HUES64 (cell line): ENCODE measurements at regions not wholly inside any gene's neighbourhood (a gene's known extent, or its start where the extent isn't known, plus 50 kb on each side); places are given as distances from the start of the nearest gene placed in this dataset.
"Not testable (repeated sequence)": the region's sequence is repeated elsewhere in the genome, so short reads cannot be mapped to it uniquely, and the experiment has no call there.

Source experiments
- H3K27ac ChIP-seq: 2 replicates; pipeline ENCODE4 v1.7.0; 2013; ENCODE audit warnings: low read depth, low read length, inconsistent platforms
- H3K27me3 ChIP-seq: 2 replicates; pipeline ENCODE4 v1.6.1; 2013; ENCODE audit warnings: mild to moderate bottlenecking, low read length; ENCODE audit not compliant: insufficient read depth
- H3K36me3 ChIP-seq: 2 replicates; pipeline ENCODE4 v1.6.1; 2013; ENCODE audit warnings: mild to moderate bottlenecking, low read length; ENCODE audit not compliant: insufficient read depth
- H3K4me1 ChIP-seq: 2 replicates; pipeline ENCODE4 v1.6.1; 2013; ENCODE audit warnings: mild to moderate bottlenecking, low read length, moderate library complexity; ENCODE audit not compliant: insufficient read depth
- H3K4me3 ChIP-seq: 2 replicates; pipeline ENCODE4 v1.5.1; 2013; ENCODE audit warnings: mild to moderate bottlenecking, low read length, moderate library complexity
- H3K9ac ChIP-seq: 2 replicates; pipeline ENCODE4 v1.6.1; 2013; ENCODE audit warnings: mild to moderate bottlenecking, low read depth, low read length
- H3K9me3 ChIP-seq: 2 replicates; pipeline ENCODE4 v1.6.1; 2013; ENCODE audit warnings: low read depth, low read length; ENCODE audit not compliant: insufficient read depth
- WGBS: fragments of 150-250, 120-280 bp; methylation state at CpG from one replicate; pipeline ENCODE4 v1.1.7; 2013; ENCODE audit warnings: missing lambda C conversion rate; 5-methylcytosine and 5-hydroxymethylcytosine counted together

DNA sequence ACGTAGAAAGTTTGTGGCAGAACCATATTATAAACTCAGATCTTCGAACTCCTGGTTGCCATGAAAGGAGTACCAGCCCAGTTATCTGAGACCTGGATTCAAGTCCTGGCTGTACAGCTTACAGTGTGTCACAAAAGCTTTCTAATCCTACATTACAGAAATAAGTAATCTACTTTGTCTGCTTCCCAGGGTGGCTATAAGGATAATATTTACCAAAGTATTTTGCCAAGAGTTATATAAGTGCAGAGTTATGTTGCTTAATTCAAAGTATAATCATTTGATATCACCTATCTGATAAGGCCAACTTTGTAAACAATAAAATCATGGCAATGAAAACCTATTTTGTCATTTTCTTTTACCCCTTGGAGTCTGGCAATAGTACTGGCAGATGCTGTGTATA lies 381.6 kb downstream of the NDFIP2 start:
- no peak overlapping the region for H3K27ac ChIP-seq
- no peaks in the 10 kb centered on the region for H3K27me3 ChIP-seq
- WGBS: 92% methylated on average over 2 of the region's 2 CpGs
- no peak overlapping the region for H3K9ac ChIP-seq
- H3K9me3 ChIP-seq: no peaks in the 10 kb centered on the region
- H3K4me3 ChIP-seq: no peak overlapping the region
- no peaks in the 10 kb centered on the region; the same call in 1 of the 2 replicates for H3K4me1 ChIP-seq
- no peaks in the 10 kb centered on the region for H3K36me3 ChIP-seq

DNA sequence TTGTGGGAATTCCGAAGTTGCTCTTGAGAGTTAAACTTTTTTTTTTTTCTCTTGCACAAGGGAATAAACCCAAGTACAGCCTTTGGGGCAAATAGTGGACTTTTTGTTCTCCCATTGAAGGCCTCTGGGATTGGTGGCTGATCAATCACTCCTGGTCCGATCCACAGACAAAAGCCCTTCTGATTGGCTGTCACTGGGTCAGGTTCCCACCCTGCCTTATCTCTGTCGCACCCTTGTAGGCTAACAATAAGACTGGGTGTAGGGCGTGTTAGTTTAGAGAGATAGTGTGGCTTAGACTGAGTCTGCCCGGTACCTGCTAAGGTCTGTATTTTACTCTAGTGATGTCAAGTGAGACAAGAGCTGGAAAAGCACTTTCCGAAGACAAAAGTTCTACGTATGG lies 380.8 kb downstream of the NDFIP2 start:
- no peaks in the 10 kb centered on the region; the same call in 1 of the 2 replicates for H3K4me1 ChIP-seq
- no peak overlapping the region for H3K4me3 ChIP-seq
- H3K9me3 ChIP-seq: no peaks in the 10 kb centered on the region
- no peak overlapping the region for H3K27ac ChIP-seq
- no peaks in the 10 kb centered on the region for H3K27me3 ChIP-seq
- no peak overlapping the region for H3K9ac ChIP-seq
- no peaks in the 10 kb centered on the region for H3K36me3 ChIP-seq
- 92% methylated on average over 7 of the region's 7 CpGs for WGBS

DNA sequence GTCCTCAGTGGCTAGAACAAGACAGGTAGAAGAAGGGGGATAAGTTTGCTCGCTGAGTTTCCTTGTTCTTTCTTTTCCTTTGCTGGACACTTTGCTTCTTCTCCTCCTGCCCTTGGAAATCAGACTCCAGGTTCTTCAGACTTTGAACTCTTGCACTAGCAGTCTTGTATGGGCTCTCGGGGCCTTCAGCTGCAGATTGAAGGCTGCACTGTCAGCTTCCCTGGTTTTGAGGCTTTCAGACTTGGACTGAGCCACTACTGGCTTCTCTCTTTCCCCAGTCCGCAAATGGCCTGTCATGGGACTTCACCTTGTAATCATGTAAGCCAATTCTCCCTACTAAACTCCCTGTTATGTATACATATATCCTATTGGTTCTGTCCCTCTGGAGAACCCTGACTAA lies 379.8 kb downstream of the NDFIP2 start:
- Histone ChIP-seq H3K9ac (no peak overlapping the region), H3K9me3 (no peaks in the 10 kb centered on the region), H3K36me3 (no peaks in the 10 kb centered on the region), H3K27me3 (no peaks in the 10 kb centered on the region), H3K4me3 (no peak overlapping the region), H3K4me1 (no peaks in the 10 kb centered on the region; the same call in 1 of the 2 replicates), H3K27ac (no peak overlapping the region)
- 95% methylated on average over 3 of the region's 3 CpGs for WGBS

- Histone ChIP-seq H3K36me3 (no peaks in the 10 kb centered on the region), H3K4me1 (no peaks in the 10 kb centered on the region; the same call in 1 of the 2 replicates), H3K27me3 (no peaks in the 10 kb centered on the region), H3K4me3 (no peak overlapping the region), H3K9ac (no peak overlapping the region), H3K27ac (no peak overlapping the region), H3K9me3 (no peaks in the 10 kb centered on the region)
- WGBS: 97% methylated on average over 3 of the region's 3 CpGs
Observed at GRCh38 chr13:79859756-79860155, 378.8 kb downstream of the NDFIP2 start.

DNA sequence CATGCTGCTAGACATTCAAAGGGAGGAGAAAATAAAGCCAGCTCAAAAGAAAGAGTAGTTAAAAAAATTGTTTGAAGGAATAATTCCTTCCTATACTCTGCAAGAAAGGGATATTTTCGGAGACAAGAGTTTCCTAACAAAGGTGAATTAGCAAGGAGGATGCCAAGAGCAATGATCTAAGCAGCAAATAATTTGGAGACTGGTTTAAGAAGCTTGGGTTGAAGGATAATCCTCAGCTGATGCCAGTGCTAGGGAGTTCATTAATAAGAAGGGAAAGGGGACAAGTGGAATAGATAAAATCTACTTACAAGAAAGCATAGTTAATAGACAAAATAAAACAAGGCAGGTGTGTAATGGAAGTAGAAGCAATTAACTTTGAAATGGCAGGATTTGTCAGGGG lies 372.3 kb downstream of the NDFIP2 start:
- Histone ChIP-seq H3K9ac (no peak overlapping the region), H3K36me3 (no peaks in the 10 kb centered on the region), H3K9me3 (no peaks in the 10 kb centered on the region), H3K27ac (no peak overlapping the region), H3K4me1 (peaks cover 8% of the 10 kb centered on the region; the same call in 1 of the 2 replicates), H3K4me3 (no peak overlapping the region), H3K27me3 (no peaks in the 10 kb centered on the region)
- 73% methylated on average over 1 of the region's 1 CpG for WGBS

DNA sequence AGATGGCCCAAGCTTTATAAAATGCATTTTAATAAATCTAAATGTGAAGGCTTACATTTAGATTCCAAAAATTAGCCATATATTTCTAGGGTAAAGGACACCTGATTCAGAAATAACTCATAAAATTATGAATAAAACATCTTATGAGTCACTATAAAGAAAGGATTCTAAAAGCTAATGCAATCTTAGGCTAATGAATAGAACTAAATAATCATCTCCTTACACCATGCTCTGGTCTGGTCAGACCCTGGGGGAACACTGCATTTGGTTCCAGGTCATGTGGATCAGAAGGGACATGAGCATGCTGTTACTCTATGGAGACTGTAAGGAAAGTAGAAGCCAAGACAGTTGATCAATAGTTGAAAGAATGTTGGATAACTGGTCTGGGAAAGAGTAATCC lies 370.4 kb downstream of the NDFIP2 start:
- peaks cover 13% of the 10 kb centered on the region for H3K4me1 ChIP-seq
- H3K9me3 ChIP-seq: no peaks in the 10 kb centered on the region
- no peak overlapping the region for H3K27ac ChIP-seq
- no peak overlapping the region for H3K4me3 ChIP-seq
- H3K36me3 ChIP-seq: no peaks in the 10 kb centered on the region
- no peak overlapping the region for H3K9ac ChIP-seq
- H3K27me3 ChIP-seq: no peaks in the 10 kb centered on the region

GRCh38 chr13:79847882-79848592 lies 367.1 kb downstream of the NDFIP2 start:
- Histone ChIP-seq H3K27me3 (no peaks in the 10 kb centered on the region), H3K27ac (no peak overlapping the region), H3K4me3 (no peak overlapping the region), H3K4me1 (peaks cover 7% of the 10 kb centered on the region), H3K9ac (no peak overlapping the region), H3K36me3 (no peaks in the 10 kb centered on the region), H3K9me3 (no peaks in the 10 kb centered on the region)
- WGBS: 74% methylated on average over 5 of the region's 5 CpGs

GRCh38 chr13:79846386-79846785 lies 365.4 kb downstream of the NDFIP2 start:
- H3K27me3 ChIP-seq: no peaks in the 10 kb centered on the region
- H3K4me1 ChIP-seq: peaks cover 5% of the 10 kb centered on the region; the same call in 1 of the 2 replicates
- no peaks in the 10 kb centered on the region for H3K9me3 ChIP-seq
- no peaks in the 10 kb centered on the region for H3K36me3 ChIP-seq
- WGBS: 91% methylated on average over 4 of the region's 4 CpGs
- no peak overlapping the region for H3K27ac ChIP-seq
- no peak overlapping the region for H3K4me3 ChIP-seq
- no peak overlapping the region for H3K9ac ChIP-seq

- Histone ChIP-seq H3K27me3 (no peaks in the 10 kb centered on the region), H3K4me3 (no peak overlapping the region), H3K4me1 (no peaks in the 10 kb centered on the region), H3K27ac (no peak overlapping the region), H3K9ac (no peak overlapping the region), H3K36me3 (no peaks in the 10 kb centered on the region), H3K9me3 (peaks cover 17% of the 10 kb centered on the region)
- 75% methylated on average over 2 of the region's 3 CpGs for whole genome bisulfite sequencing
Observed at GRCh38 chr13:79837741-79838450, 356.9 kb downstream of the NDFIP2 start.

DNA sequence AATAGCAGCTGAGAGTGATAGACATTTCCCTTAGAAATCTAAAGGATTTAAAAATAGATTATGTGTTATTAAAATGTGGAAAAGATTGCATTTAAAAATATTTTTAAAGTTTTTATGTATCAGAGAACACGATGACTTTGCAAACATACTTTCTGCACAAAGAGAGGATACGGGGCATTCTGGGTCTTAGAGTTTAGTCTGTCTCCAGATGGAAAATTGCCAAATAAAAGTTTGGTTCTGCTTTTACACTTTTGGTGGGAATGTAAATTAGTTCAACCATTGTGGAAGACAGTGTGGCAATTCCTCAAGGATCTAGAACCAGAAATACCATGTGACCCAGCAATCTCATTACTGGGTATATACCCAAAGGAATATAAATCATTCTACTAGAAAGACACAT lies 355.2 kb downstream of the NDFIP2 start:
- not testable (repeated sequence) for H3K27me3 ChIP-seq, H3K4me1 ChIP-seq, H3K36me3 ChIP-seq, H3K27ac ChIP-seq, H3K4me3 ChIP-seq, H3K9ac ChIP-seq
- peaks cover 17% of the 10 kb centered on the region for H3K9me3 ChIP-seq
- WGBS: 99% methylated on average over 2 of the region's 2 CpGs

DNA sequence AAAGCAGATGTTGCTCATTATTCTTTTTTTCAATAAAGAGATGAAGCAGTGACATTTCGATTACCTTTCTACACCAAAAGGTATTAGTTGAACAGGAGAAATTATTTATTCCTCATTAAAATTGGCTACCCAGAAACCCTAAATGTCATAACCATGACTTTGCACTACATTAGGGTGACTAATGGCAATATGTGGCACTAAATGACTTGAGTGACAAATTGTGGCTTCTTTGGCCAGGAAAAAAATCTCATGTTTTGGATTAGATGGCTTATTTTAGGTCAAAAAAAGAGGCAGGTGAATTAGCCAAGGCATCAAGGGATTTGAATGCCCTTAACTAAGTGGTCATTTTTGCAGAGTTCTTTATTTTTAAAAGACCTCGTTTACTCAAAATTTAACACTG lies 353.9 kb downstream of the NDFIP2 start:
- H3K4me3 ChIP-seq: no peak overlapping the region
- WGBS: 83% methylated on average over 1 of the region's 2 CpGs
- no peaks in the 10 kb centered on the region for H3K36me3 ChIP-seq
- H3K27ac ChIP-seq: no peak overlapping the region
- H3K9me3 ChIP-seq: peaks cover 17% of the 10 kb centered on the region
- H3K9ac ChIP-seq: no peak overlapping the region
- no peaks in the 10 kb centered on the region for H3K27me3 ChIP-seq
- H3K4me1 ChIP-seq: no peaks in the 10 kb centered on the region
